SIG-M5 treated with dmso at 0.1 percent for 504 hours (cell line): ENCODE measurements at regions not wholly inside any gene's neighbourhood (a gene's known extent, or its start where the extent isn't known, plus 50 kb on each side); places are given as distances from the start of the nearest gene placed in this dataset.
"Not testable (repeated sequence)": the region's sequence is repeated elsewhere in the genome, so short reads cannot be mapped to it uniquely, and the experiment has no call there.

Source experiments
- DNase-seq: peaks from one replicate; lab custom pipeline; 2025; ENCODE audit not compliant: unreplicated experiment; lab: John Stamatoyannopoulos, UW

GRCh38 chr13:30072818-30073186, 222.4 kb upstream of the UBL3 start:
- no peak for DNase-seq

- peak; percentile 39 for DNase-seq
Measured at GRCh38 chr13:30071969-30072817, 221.8 kb upstream of the UBL3 start.

- DNase-seq: no peak
Measured at GRCh38 chr13:30065181-30065580, 214.8 kb upstream of the UBL3 start.

- DNase-seq: no peak
Measured at GRCh38 chr13:30063892-30064291, 213.5 kb upstream of the UBL3 start.

- DNase-seq: no peak
Measured at GRCh38 chr13:30061217-30061616, 210.8 kb upstream of the UBL3 start.

GRCh38 chr13:30058429-30058828, 208.0 kb upstream of the UBL3 start:
- no peak for DNase-seq

- not testable (repeated sequence) for DNase-seq
Measured at GRCh38 chr13:30054546-30054945, 204.1 kb upstream of the UBL3 start.

- DNase-seq: no peak
Measured at GRCh38 chr13:30053939-30054338, 203.5 kb upstream of the UBL3 start.

- DNase-seq: no peak
Measured at GRCh38 chr13:30052120-30052519, 201.7 kb upstream of the UBL3 start.

GRCh38 chr13:30051531-30052060, 201.2 kb upstream of the UBL3 start:
- DNase-seq: no peak

- no peak for DNase-seq
Measured at GRCh38 chr13:30049692-30050091, 199.3 kb upstream of the UBL3 start.

GRCh38 chr13:30047154-30047874, 196.9 kb upstream of the UBL3 start:
- no peak for DNase-seq

- DNase-seq: no peak
Measured at GRCh38 chr13:30045916-30046704, 195.7 kb upstream of the UBL3 start.

- no peak for DNase-seq
Measured at GRCh38 chr13:30044932-30045331, 194.5 kb upstream of the UBL3 start.

GRCh38 chr13:30043631-30043925, 193.2 kb upstream of the UBL3 start:
- DNase-seq: no peak

GRCh38 chr13:30042891-30043630, 192.6 kb upstream of the UBL3 start:
- DNase-seq: no peak

- DNase-seq: no peak
Measured at GRCh38 chr13:30042272-30042671, 191.9 kb upstream of the UBL3 start.

GRCh38 chr13:30039511-30039911, 189.1 kb upstream of the UBL3 start:
- DNase-seq: no peak

GRCh38 chr13:30038884-30039283, 188.5 kb upstream of the UBL3 start:
- DNase-seq: no peak

GRCh38 chr13:30037766-30038165, 187.3 kb upstream of the UBL3 start:
- DNase-seq: no peak

- no peak for DNase-seq
Measured at GRCh38 chr13:30037306-30037705, 186.9 kb upstream of the UBL3 start.
